A549 (cell line): ENCODE measurements at regions not wholly inside any gene's neighbourhood (a gene's known extent, or its start where the extent isn't known, plus 50 kb on each side); places are given as distances from the start of the nearest gene placed in this dataset.

Experiments
- BHLHE40 ChIP-seq: IDR thresholded peaks from 2 replicates; pipeline ENCODE4 v1.6.1; 2012; ENCODE audit warnings: low read depth, low read length, inconsistent platforms
- ELK1 ChIP-seq: fragments of 150-350 bp; IDR thresholded peaks from 2 replicates; pipeline ENCODE4 v1.6.1; 2014; ENCODE audit warnings: low read depth, mild to moderate bottlenecking, low read length
- ESRRA ChIP-seq: fragments of 150-350 bp; IDR thresholded peaks from 2 replicates; pipeline ENCODE4 v1.6.1; 2014; ENCODE audit warnings: mild to moderate bottlenecking, low read length, borderline replicate concordance
- MAFK ChIP-seq: fragments of 450-650 bp; IDR thresholded peaks from 2 replicates; pipeline ENCODE4 v1.6.1; 2014; ENCODE audit not compliant: partially characterized antibody
- MAZ ChIP-seq: fragments of 150-350 bp; IDR thresholded peaks from 2 replicates; pipeline ENCODE4 v1.6.1; 2014; ENCODE audit warnings: antibody characterized with exemption, low read depth, low read length, borderline replicate concordance
- POLR2A ChIP-seq: IDR thresholded peaks from 2 replicates; pipeline ENCODE4 v1.6.1; 2012; ENCODE audit warnings: mild to moderate bottlenecking, low read length
- RAD21 ChIP-seq, 2 experiments: fragments of >200 bp in 1 of 2; sonication (Bioruptor Twin) in 1 of 2; formaldehyde crosslinking in 1 of 2; IDR thresholded peaks in 1 of 2; conservative IDR thresholded peaks in 1 of 2; 2 replicates in 1 of 2; 3 replicates in 1 of 2; pipeline ENCODE4 v1.6.1; 2012 to 2018; ENCODE audit warnings: inconsistent platforms in 1 of 2
- RCOR1 ChIP-seq: fragments of 150-350 bp; IDR thresholded peaks from 2 replicates; pipeline ENCODE4 v1.6.1; 2014; ENCODE audit warnings: antibody characterized with exemption, low read length, low read depth
- ZC3H11A ChIP-seq: fragments of 450-650 bp; IDR thresholded peaks from 2 replicates; pipeline ENCODE4 v1.6.1; 2014; ENCODE audit warnings: antibody characterized with exemption, mild to moderate bottlenecking
- TF ChIP-seq, protein P1 (sequence below): IDR thresholded peaks from 2 replicates; pipeline ENCODE4 v1.6.1; 2012
- TF ChIP-seq, protein P2 (sequence below): fragments of >200 bp; sonication (Bioruptor Twin); formaldehyde crosslinking; IDR thresholded peaks from 3 replicates; pipeline ENCODE4 v1.5.1; 2016
- TF ChIP-seq, protein P3 (sequence below): fragments of 200-600 bp; sonication (generic); IDR thresholded peaks from 2 replicates; pipeline ENCODE4 v1.6.1; 2016; ENCODE audit warnings: antibody characterized with exemption, mild to moderate bottlenecking, moderate library complexity

DNA sequence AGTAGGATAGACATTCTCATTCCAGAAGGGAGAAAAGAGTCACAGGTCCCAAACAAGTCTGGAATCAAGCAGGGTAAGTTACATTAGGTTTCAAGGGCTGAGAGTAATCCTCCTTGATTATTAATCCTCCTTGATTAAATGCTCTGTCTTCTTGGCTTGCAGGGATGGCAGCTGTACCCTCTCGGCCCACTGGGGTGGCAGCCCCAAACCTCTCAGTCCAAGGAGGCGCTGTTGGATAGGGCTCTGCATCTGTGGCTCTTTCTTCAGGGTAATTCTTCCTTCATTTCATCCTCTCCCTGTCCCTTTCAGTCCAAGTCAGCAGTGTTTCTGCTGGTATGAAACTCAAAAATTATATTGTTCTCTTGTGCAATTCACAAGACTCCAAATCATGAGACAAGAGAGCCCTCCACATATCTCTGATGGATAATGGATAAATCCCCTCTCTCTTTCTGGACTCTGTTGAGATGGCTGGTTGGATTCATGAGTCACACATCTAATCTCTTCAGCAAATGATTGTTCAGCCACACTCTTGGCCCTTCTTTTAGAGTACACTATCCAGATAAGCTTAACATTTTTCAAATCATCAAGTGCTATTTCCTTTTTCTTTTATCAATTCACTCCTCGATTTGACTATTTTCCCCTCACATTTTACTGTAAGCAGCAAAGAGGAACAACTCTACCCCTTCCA, 323.7 kb upstream of the HTR2A start:
- TF ChIP-seq, protein P1, sequence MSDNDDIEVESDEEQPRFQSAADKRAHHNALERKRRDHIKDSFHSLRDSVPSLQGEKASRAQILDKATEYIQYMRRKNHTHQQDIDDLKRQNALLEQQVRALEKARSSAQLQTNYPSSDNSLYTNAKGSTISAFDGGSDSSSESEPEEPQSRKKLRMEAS: no peak
- TF ChIP-seq POLR2A (no peak), MAFK (no peak), RCOR1 (no peak), ESRRA (no peak), BHLHE40 (no peak), RAD21 (conservative IDR thresholded peaks at IDR 0.05 in 1 of 2, IDR thresholded peaks at IDR 0.05 in 1 of 2) (no peak), ELK1 (no peak), ZC3H11A (no peak), MAZ (no peak)
- TF ChIP-seq, protein P2, sequence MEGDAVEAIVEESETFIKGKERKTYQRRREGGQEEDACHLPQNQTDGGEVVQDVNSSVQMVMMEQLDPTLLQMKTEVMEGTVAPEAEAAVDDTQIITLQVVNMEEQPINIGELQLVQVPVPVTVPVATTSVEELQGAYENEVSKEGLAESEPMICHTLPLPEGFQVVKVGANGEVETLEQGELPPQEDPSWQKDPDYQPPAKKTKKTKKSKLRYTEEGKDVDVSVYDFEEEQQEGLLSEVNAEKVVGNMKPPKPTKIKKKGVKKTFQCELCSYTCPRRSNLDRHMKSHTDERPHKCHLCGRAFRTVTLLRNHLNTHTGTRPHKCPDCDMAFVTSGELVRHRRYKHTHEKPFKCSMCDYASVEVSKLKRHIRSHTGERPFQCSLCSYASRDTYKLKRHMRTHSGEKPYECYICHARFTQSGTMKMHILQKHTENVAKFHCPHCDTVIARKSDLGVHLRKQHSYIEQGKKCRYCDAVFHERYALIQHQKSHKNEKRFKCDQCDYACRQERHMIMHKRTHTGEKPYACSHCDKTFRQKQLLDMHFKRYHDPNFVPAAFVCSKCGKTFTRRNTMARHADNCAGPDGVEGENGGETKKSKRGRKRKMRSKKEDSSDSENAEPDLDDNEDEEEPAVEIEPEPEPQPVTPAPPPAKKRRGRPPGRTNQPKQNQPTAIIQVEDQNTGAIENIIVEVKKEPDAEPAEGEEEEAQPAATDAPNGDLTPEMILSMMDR: no peak
- TF ChIP-seq, protein P3, sequence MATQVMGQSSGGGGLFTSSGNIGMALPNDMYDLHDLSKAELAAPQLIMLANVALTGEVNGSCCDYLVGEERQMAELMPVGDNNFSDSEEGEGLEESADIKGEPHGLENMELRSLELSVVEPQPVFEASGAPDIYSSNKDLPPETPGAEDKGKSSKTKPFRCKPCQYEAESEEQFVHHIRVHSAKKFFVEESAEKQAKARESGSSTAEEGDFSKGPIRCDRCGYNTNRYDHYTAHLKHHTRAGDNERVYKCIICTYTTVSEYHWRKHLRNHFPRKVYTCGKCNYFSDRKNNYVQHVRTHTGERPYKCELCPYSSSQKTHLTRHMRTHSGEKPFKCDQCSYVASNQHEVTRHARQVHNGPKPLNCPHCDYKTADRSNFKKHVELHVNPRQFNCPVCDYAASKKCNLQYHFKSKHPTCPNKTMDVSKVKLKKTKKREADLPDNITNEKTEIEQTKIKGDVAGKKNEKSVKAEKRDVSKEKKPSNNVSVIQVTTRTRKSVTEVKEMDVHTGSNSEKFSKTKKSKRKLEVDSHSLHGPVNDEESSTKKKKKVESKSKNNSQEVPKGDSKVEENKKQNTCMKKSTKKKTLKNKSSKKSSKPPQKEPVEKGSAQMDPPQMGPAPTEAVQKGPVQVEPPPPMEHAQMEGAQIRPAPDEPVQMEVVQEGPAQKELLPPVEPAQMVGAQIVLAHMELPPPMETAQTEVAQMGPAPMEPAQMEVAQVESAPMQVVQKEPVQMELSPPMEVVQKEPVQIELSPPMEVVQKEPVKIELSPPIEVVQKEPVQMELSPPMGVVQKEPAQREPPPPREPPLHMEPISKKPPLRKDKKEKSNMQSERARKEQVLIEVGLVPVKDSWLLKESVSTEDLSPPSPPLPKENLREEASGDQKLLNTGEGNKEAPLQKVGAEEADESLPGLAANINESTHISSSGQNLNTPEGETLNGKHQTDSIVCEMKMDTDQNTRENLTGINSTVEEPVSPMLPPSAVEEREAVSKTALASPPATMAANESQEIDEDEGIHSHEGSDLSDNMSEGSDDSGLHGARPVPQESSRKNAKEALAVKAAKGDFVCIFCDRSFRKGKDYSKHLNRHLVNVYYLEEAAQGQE: no peak
